SU-DHL-6 (cell line): ENCODE measurements at regions not wholly inside any gene's neighbourhood (a gene's known extent, or its start where the extent isn't known, plus 50 kb on each side); places are given as distances from the start of the nearest gene placed in this dataset.

Experiments used
- EZH2phosphoT487 ChIP-seq: fragments of 200-600 bp; sonication (generic), shearing (Covaris generic); conservative IDR thresholded peaks from 2 replicates; pipeline ENCODE4 v1.6.1; 2018; ENCODE audit warnings: mild to moderate bottlenecking, antibody characterized with exemption, low read length, moderate library complexity, mixed read lengths
- TF ChIP-seq, protein P1 (sequence below): fragments of 200-600 bp; sonication (generic); IDR thresholded peaks from one replicate; pipeline ENCODE4 v1.5.1; 2017; ENCODE audit warnings: antibody characterized with exemption, mild to moderate bottlenecking, low read length, moderate library complexity; ENCODE audit not compliant: insufficient read depth, poor library complexity, severe bottlenecking

DNA sequence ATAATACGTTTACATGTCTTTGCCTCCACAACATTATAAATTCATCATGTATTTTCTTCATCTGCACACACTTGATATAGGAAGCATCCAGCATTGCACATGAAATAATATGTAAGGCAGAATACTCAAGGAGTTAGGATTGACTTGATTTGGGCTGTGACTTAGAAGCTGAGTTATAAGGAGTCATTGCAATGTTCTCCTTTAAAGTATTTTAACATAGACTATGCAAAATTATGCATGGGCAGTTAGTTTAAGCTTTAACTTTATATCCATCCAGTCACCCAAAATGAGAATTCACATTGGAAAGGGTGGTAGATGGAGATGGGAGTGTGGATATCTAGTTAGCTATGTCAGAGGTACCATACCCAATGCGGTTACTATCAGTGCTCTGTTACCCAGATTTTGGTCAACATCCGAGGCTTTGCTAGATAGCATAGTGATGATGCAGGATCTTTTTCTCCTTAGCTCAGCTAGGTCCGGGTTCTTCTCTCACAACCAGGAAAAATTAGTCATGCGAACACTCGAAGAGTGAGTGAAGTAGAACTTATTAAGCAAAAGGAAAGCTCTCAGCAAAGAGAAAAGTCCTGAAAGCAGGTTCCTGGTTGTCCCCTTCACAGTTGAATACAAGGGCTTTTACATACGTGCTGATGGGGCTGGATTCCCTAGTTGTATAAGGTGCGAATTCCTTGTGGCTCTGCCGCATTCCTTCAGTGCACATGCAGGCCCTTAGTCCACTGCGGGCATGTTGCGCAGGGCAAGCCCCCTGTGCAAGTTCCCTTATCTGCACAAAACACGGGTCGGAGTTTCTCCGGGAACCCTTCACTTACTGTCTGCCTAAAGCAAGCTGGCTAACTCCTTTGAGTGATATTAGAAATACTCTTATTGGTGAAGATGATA lies 73.1 kb upstream of the FAM20A start:
- TF ChIP-seq, protein P1, sequence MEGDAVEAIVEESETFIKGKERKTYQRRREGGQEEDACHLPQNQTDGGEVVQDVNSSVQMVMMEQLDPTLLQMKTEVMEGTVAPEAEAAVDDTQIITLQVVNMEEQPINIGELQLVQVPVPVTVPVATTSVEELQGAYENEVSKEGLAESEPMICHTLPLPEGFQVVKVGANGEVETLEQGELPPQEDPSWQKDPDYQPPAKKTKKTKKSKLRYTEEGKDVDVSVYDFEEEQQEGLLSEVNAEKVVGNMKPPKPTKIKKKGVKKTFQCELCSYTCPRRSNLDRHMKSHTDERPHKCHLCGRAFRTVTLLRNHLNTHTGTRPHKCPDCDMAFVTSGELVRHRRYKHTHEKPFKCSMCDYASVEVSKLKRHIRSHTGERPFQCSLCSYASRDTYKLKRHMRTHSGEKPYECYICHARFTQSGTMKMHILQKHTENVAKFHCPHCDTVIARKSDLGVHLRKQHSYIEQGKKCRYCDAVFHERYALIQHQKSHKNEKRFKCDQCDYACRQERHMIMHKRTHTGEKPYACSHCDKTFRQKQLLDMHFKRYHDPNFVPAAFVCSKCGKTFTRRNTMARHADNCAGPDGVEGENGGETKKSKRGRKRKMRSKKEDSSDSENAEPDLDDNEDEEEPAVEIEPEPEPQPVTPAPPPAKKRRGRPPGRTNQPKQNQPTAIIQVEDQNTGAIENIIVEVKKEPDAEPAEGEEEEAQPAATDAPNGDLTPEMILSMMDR = no peak
- TF ChIP-seq EZH2phosphoT487 = no peak
